Hepatocyte (in vitro differentiated cells): ENCODE measurements at regions not wholly inside any gene's neighbourhood (a gene's known extent, or its start where the extent isn't known, plus 50 kb on each side); places are given as distances from the start of the nearest gene placed in this dataset.

Experiments used
- DNase-seq: peaks from one replicate; pipeline ENCODE4 v3.0.0-alpha.2; 2016; ENCODE audit warnings: low spot score
- H2AFZ ChIP-seq: fragments of 200-600 bp; sonication (generic); 2 replicates; pipeline ENCODE4 v1.6.0; 2016; ENCODE audit warnings: antibody characterized with exemption, mild to moderate bottlenecking
- H3K27ac ChIP-seq: fragments of 200-600 bp; sonication (generic); 2 replicates; pipeline ENCODE4 v1.5.1; 2016; ENCODE audit warnings: mild to moderate bottlenecking
- H3K27me3 ChIP-seq: fragments of 200-600 bp; sonication (generic); 2 replicates; pipeline ENCODE4 v1.6.1; 2016
- H3K36me3 ChIP-seq: fragments of 200-600 bp; sonication (generic); replicated peaks from 2 replicates; pipeline ENCODE4 v1.5.1; 2016; ENCODE audit warnings: low read depth; ENCODE audit not compliant: insufficient read depth
- H3K4me1 ChIP-seq: fragments of 200-600 bp; sonication (generic); 2 replicates; pipeline ENCODE4 v1.5.1; 2016; ENCODE audit warnings: mild to moderate bottlenecking, moderate library complexity; ENCODE audit not compliant: insufficient read depth
- H3K4me2 ChIP-seq: fragments of 200-600 bp; sonication (generic); 2 replicates; pipeline ENCODE4 v1.6.0; 2016
- H3K4me3 ChIP-seq: fragments of 200-600 bp; sonication (generic); 2 replicates; pipeline ENCODE4 v1.5.1; 2016; ENCODE audit warnings: mild to moderate bottlenecking
- H3K79me2 ChIP-seq: fragments of 200-600 bp; sonication (generic); 2 replicates; pipeline ENCODE4 v1.6.0; 2017; ENCODE audit warnings: mild to moderate bottlenecking
- H3K9me2 ChIP-seq: fragments of 200-600 bp; sonication (generic); replicated peaks from 2 replicates; pipeline ENCODE4 v1.6.0; 2017; ENCODE audit warnings: mild to moderate bottlenecking; ENCODE audit not compliant: insufficient read depth
- H3K9me3 ChIP-seq: fragments of 200-600 bp; sonication (generic); 2 replicates; pipeline ENCODE4 v1.5.1; 2016; ENCODE audit warnings: low read depth, mild to moderate bottlenecking
- H4K20me1 ChIP-seq: fragments of 200-600 bp; sonication (generic); 2 replicates; pipeline ENCODE4 v1.6.0; 2016; ENCODE audit warnings: mild to moderate bottlenecking; ENCODE audit not compliant: insufficient read depth, poor library complexity, severe bottlenecking
- CTCF ChIP-seq: fragments of 200-600 bp; sonication (generic); IDR thresholded peaks from 2 replicates; pipeline ENCODE4 v1.5.1; 2016; ENCODE audit warnings: antibody characterized with exemption, mild to moderate bottlenecking; ENCODE audit not compliant: poor library complexity
- EZH2 ChIP-seq: fragments of 200-600 bp; sonication (generic); IDR thresholded peaks from 2 replicates; pipeline ENCODE4 v1.6.1; 2016; ENCODE audit warnings: antibody characterized with exemption, mild to moderate bottlenecking, borderline replicate concordance
- EZH2phosphoT487 ChIP-seq: fragments of 200-600 bp; sonication (generic); IDR thresholded peaks from one replicate; pipeline ENCODE4 v1.6.1; 2018; ENCODE audit warnings: antibody characterized with exemption, mild to moderate bottlenecking, low read depth, moderate library complexity; ENCODE audit not compliant: unreplicated experiment, severe bottlenecking
- WGBS: methylation state at CpG from one replicate; pipeline ENCODE4 v1.1.6; 2016; ENCODE audit warnings: low lambda C conversion rate; ENCODE audit errors: missing lambda C conversion rate; 5-methylcytosine and 5-hydroxymethylcytosine counted together

- Histone ChIP-seq H3K27ac (no peak overlapping the region), H3K36me3 (no peaks in the 10 kb centered on the region), H3K79me2 (no peaks in the 10 kb centered on the region), H3K9me2 (no peaks in the 10 kb centered on the region), H3K4me2 (no peak overlapping the region), H3K27me3 (no peaks in the 10 kb centered on the region), H3K4me1 (no peaks in the 10 kb centered on the region), H3K4me3 (no peak overlapping the region), H3K9me3 (peaks cover 4% of the 10 kb centered on the region), H2AFZ (no peak overlapping the region), H4K20me1 (no peaks in the 10 kb centered on the region)
- TF ChIP-seq EZH2 = no peak
- no peak for TF ChIP-seq CTCF
- TF ChIP-seq EZH2phosphoT487 = no peak
- DNase-seq = no peak
Observed at GRCh38 chr1:80248886-80249285, 1242.4 kb upstream of the ADGRL4 start.

- Histone ChIP-seq H3K36me3 (no peaks in the 10 kb centered on the region), H3K9me2 (no peaks in the 10 kb centered on the region), H2AFZ (no peak overlapping the region), H4K20me1 (no peaks in the 10 kb centered on the region), H3K4me2 (no peak overlapping the region), H3K4me3 (no peak overlapping the region), H3K4me1 (no peaks in the 10 kb centered on the region), H3K9me3 (peaks cover 4% of the 10 kb centered on the region), H3K79me2 (no peaks in the 10 kb centered on the region), H3K27ac (no peak overlapping the region), H3K27me3 (no peaks in the 10 kb centered on the region)
- WGBS = 97% methylated on average over 2 of the region's 2 CpGs
- no peak for DNase-seq
- no peak for TF ChIP-seq EZH2phosphoT487
- no peak for TF ChIP-seq CTCF
Observed at GRCh38 chr1:80245813-80246212, 1239.3 kb upstream of the ADGRL4 start.

GRCh38 chr1:80244372-80244771 lies 1237.8 kb upstream of the ADGRL4 start:
- Histone ChIP-seq H3K4me1 (no peaks in the 10 kb centered on the region), H2AFZ (no peak overlapping the region), H3K9me2 (no peaks in the 10 kb centered on the region), H3K27ac (no peak overlapping the region), H3K79me2 (no peaks in the 10 kb centered on the region), H3K9me3 (peaks cover 4% of the 10 kb centered on the region), H3K4me3 (no peak overlapping the region), H3K36me3 (no peaks in the 10 kb centered on the region), H3K27me3 (no peaks in the 10 kb centered on the region), H4K20me1 (no peaks in the 10 kb centered on the region), H3K4me2 (no peak overlapping the region)
- no peak for DNase-seq
- TF ChIP-seq EZH2 (no peak), CTCF (no peak), EZH2phosphoT487 (no peak)
- WGBS = 92% methylated on average over 1 of the region's 1 CpG

GRCh38 chr1:80241566-80241965 lies 1235.0 kb upstream of the ADGRL4 start:
- no peak overlapping the region for H3K27ac ChIP-seq
- H4K20me1 ChIP-seq = no peaks in the 10 kb centered on the region
- no peaks in the 10 kb centered on the region for H3K79me2 ChIP-seq
- H3K4me1 ChIP-seq = no peaks in the 10 kb centered on the region
- H3K9me3 ChIP-seq = no peaks in the 10 kb centered on the region
- TF ChIP-seq EZH2 (no peak), EZH2phosphoT487 (no peak), CTCF (no peak)
- H3K27me3 ChIP-seq = no peaks in the 10 kb centered on the region
- no peak overlapping the region for H2AFZ ChIP-seq
- no peak overlapping the region for H3K4me3 ChIP-seq
- WGBS = 83% methylated on average over 1 of the region's 1 CpG
- no peak overlapping the region for H3K4me2 ChIP-seq
- DNase-seq = peak; percentile 13
- H3K36me3 ChIP-seq = no peaks in the 10 kb centered on the region
- H3K9me2 ChIP-seq = no peaks in the 10 kb centered on the region
